Type B pancreatic cell (in vitro differentiated cells): ENCODE measurements at regions not wholly inside any gene's neighbourhood (a gene's known extent, or its start where the extent isn't known, plus 50 kb on each side); places are given as distances from the start of the nearest gene placed in this dataset.

ENCODE experiments used
- DNase-seq: peaks from one replicate; pipeline ENCODE4 v3.0.0; 2021; ENCODE audit warnings: mixed read lengths; ENCODE audit not compliant: unreplicated experiment; ENCODE audit errors: extremely low spot score
- H3K27ac Mint-ChIP-seq: 2 replicates; pipeline ENCODE4 v1.8.0; 2021; ENCODE audit warnings: mild to moderate bottlenecking, mixed read lengths
- H3K27me3 Mint-ChIP-seq: 2 replicates; pipeline ENCODE4 v1.8.0; 2021; ENCODE audit warnings: mixed read lengths
- H3K36me3 Mint-ChIP-seq: 2 replicates; pipeline ENCODE4 v1.8.0; 2021; ENCODE audit warnings: mixed read lengths
- H3K4me1 Mint-ChIP-seq: one replicate; pipeline ENCODE4 v1.8.0; 2021; ENCODE audit warnings: mixed read lengths; ENCODE audit not compliant: unreplicated experiment
- H3K4me3 Mint-ChIP-seq: 2 replicates; pipeline ENCODE4 v1.8.0; 2021; ENCODE audit warnings: mild to moderate bottlenecking, mixed read lengths
- H3K9me3 Mint-ChIP-seq: 2 replicates; pipeline ENCODE4 v1.8.0; 2021; ENCODE audit warnings: mixed read lengths
- TF ChIP-seq, protein P1 (sequence below): fragments of 200-600 bp; sonication (generic); conservative IDR thresholded peaks from 2 replicates; pipeline ENCODE4 v1.5.0; 2021; ENCODE audit warnings: antibody characterized with exemption, mild to moderate bottlenecking

DNA sequence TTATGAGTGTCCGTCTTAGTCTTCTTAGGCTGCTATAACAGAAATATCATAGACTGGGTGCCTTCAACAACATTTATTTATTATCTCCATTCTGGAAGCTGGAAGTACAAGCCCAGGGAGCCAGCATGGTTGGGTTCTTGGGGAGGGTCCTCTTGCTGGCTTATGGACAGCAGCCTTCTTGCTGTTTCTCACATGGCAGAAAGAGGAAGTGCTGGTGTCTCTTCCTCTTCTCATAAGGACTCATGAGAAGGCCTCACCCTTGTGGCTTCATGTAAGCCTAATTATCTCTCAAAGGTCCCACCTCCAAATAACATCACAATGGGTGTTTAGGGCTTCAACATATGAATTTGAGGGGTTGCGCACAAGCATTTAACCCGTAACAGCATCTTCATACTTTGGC is 207.0 kb upstream of the COX10 start:
- Mint-ChIP-seq H3K27me3 (no peaks in the 10 kb centered on the region), H3K4me1 (no peaks in the 10 kb centered on the region), H3K36me3 (no peaks in the 10 kb centered on the region), H3K4me3 (no peak overlapping the region), H3K9me3 (peaks cover 3% of the 10 kb centered on the region), H3K27ac (no peak overlapping the region)
- TF ChIP-seq, protein P1, sequence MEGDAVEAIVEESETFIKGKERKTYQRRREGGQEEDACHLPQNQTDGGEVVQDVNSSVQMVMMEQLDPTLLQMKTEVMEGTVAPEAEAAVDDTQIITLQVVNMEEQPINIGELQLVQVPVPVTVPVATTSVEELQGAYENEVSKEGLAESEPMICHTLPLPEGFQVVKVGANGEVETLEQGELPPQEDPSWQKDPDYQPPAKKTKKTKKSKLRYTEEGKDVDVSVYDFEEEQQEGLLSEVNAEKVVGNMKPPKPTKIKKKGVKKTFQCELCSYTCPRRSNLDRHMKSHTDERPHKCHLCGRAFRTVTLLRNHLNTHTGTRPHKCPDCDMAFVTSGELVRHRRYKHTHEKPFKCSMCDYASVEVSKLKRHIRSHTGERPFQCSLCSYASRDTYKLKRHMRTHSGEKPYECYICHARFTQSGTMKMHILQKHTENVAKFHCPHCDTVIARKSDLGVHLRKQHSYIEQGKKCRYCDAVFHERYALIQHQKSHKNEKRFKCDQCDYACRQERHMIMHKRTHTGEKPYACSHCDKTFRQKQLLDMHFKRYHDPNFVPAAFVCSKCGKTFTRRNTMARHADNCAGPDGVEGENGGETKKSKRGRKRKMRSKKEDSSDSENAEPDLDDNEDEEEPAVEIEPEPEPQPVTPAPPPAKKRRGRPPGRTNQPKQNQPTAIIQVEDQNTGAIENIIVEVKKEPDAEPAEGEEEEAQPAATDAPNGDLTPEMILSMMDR = no peak
- no peak for DNase-seq

DNA sequence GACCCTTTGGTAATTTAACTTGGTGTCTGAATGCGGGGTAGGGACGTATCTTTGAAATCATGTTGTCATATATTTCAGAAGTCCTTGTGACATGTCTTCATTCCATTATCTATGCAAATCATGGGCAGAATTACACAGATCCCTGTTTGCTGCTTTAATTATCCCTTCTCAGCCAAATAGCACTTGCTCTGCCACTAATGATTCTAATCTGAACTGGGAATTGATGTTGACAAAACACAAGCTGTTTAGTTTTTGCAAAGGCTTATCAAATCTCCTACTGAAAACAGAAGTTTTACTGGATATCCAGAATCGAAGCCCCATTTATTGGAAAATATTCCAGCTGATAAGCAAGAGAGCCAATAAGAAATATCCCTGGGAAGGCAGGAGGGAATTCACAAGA is 205.9 kb upstream of the COX10 start:
- Mint-ChIP-seq H3K9me3 (peaks cover 5% of the 10 kb centered on the region), H3K4me3 (no peak overlapping the region), H3K4me1 (no peaks in the 10 kb centered on the region), H3K36me3 (peaks cover 8% of the 10 kb centered on the region), H3K27ac (no peak overlapping the region), H3K27me3 (peaks cover 3% of the 10 kb centered on the region)
- TF ChIP-seq, protein P1 = no peak
- DNase-seq = no peak

DNA sequence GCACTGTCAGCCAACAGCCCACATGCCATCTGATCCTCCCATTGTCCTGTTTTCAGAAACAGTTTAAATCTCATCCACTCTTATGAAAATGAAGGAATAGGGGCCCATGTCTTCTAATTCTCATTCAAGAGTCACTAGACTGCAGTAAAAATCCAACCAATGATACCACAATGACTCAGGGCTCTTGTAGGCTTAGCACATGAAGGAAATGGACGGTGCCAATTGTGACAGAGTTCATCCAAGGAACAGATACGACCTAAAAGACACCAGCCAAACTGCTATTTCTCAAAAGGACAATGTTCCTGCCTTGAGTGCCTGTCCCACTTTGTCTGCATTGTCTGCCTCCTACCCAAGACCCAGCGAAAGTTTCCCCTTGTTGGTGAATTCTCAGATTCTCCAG is 204.8 kb upstream of the COX10 start:
- no peak overlapping the region for H3K4me3 Mint-ChIP-seq
- TF ChIP-seq, protein P1 = no peak
- DNase-seq = no peak
- H3K27ac Mint-ChIP-seq = no peak overlapping the region
- peaks cover 8% of the 10 kb centered on the region for H3K36me3 Mint-ChIP-seq
- H3K27me3 Mint-ChIP-seq = peaks cover 3% of the 10 kb centered on the region
- peaks cover 4% of the 10 kb centered on the region for H3K4me1 Mint-ChIP-seq
- peaks cover 6% of the 10 kb centered on the region for H3K9me3 Mint-ChIP-seq

DNA sequence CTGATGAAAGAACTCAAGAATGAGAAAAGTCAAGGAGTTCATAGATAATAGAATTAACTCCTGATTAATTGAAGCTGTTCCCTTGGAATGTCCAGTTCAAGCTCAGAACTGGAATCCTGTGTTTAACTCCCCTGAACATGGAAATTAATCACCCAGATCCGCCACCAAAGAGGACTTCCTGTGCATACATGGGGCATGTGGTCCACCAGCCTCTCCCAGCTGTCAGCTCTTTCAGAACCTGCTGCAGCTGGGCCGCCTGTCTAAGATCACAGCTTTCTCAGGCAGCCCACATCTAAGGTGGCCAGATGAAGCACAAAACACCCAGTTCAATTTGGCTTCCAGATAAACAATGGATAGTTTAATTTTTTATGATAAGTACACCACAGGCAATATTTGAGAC is 203.7 kb upstream of the COX10 start:
- H3K36me3 Mint-ChIP-seq = peaks cover 8% of the 10 kb centered on the region
- H3K27ac Mint-ChIP-seq = no peak overlapping the region
- peaks cover 3% of the 10 kb centered on the region for H3K27me3 Mint-ChIP-seq
- H3K4me1 Mint-ChIP-seq = peaks cover 12% of the 10 kb centered on the region
- TF ChIP-seq, protein P1 = no peak
- H3K4me3 Mint-ChIP-seq = no peak overlapping the region
- DNase-seq = no peak
- H3K9me3 Mint-ChIP-seq = peaks cover 6% of the 10 kb centered on the region

DNA sequence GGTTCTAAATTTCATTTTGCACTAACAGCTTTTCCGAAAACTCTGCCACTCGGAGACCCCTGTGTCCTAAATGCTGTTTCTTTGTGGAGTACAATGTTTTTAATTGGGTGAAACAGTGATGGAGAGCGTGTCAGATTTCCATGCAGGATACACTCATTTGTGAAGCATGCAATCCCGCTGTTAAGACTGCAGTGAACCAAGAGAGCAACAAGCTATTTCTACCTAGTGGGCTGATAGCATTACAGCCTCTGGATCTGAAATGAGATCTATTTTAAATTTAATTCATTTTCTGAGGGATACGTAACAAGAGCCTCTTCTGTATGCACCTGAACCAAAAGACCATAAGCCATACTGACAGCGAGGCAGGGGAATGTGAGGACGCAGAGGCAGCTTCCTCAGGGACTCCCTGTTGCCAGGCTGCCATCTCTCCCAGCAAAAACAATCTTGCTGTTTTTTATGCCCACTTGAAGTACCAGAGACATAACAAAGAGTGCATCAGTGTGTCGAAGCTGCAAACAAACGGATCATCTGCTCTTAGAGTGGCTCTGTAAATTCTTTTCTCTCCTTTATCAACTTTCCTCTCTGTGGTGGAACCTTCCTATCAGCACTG is 199.9 kb upstream of the COX10 start:
- Mint-ChIP-seq H3K36me3 (peaks cover 8% of the 10 kb centered on the region), H3K27ac (no peak overlapping the region), H3K27me3 (peaks cover 3% of the 10 kb centered on the region), H3K4me3 (no peak overlapping the region), H3K9me3 (peaks cover 6% of the 10 kb centered on the region), H3K4me1 (peaks cover 12% of the 10 kb centered on the region)
- TF ChIP-seq, protein P1 = no peak
- DNase-seq = no peak

DNA sequence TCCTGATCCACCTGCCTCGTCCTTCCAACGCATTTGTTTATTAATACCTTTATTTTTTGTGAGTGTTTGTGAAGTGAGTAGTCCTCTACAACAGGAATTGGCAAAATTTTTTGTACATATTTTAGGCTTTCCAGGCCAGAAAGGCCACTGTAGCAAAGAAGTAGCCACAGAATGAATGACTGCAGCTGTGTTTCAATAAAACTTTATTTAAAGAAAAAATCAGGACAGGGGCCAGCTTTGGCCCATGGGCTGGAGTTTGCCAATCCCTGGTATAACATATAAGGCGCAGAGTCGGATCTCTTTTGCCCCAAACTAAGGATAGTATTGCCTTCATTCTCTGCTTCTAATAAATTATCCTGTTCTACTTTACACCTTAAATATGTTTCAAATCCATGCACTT is 198.0 kb upstream of the COX10 start:
- TF ChIP-seq, protein P1 = no peak
- peaks cover 12% of the 10 kb centered on the region for H3K4me1 Mint-ChIP-seq
- H3K27me3 Mint-ChIP-seq = peaks cover 6% of the 10 kb centered on the region
- H3K36me3 Mint-ChIP-seq = peaks cover 12% of the 10 kb centered on the region
- no peak for DNase-seq
- peaks cover 10% of the 10 kb centered on the region for H3K9me3 Mint-ChIP-seq
- no peak overlapping the region for H3K4me3 Mint-ChIP-seq
- no peak overlapping the region for H3K27ac Mint-ChIP-seq
